IPS DF 19.7 (cell line): ENCODE measurements at regions not wholly inside any gene's neighbourhood (a gene's known extent, or its start where the extent isn't known, plus 50 kb on each side); places are given as distances from the start of the nearest gene placed in this dataset.
A peak's percentile ranks its signal among the peaks of the same experiment; 100 is the strongest.
"Not testable (repeated sequence)": the region's sequence is repeated elsewhere in the genome, so short reads cannot be mapped to it uniquely, and the experiment has no call there.

Experiments
- DNase-seq: peaks from one replicate; pipeline ENCODE4 v3.0.0-alpha.2; 2013; ENCODE audit warnings: low read depth, low spot score

- no peak for DNase-seq
These were observed 223.9 kb upstream of the DCAF8L1 start for GRCh38 chrX:28205126-28205525.

GRCh38 chrX:28189011-28189410 lies 207.8 kb upstream of the DCAF8L1 start:
- no peak for DNase-seq

- no peak for DNase-seq
These were observed 207.3 kb upstream of the DCAF8L1 start for GRCh38 chrX:28188526-28188925.

GRCh38 chrX:28180096-28180495 lies 198.8 kb upstream of the DCAF8L1 start:
- DNase-seq, result no peak

GRCh38 chrX:28178206-28178605 lies 197.0 kb upstream of the DCAF8L1 start:
- no peak for DNase-seq

- DNase-seq, result peak; percentile 40
These were observed 196.0 kb upstream of the DCAF8L1 start for GRCh38 chrX:28177202-28177601.

- no peak for DNase-seq
These were observed 189.5 kb upstream of the DCAF8L1 start for GRCh38 chrX:28170713-28171112.

- DNase-seq, result peak; percentile 5
These were observed 176.9 kb upstream of the DCAF8L1 start for GRCh38 chrX:28158019-28158777.

- DNase-seq, result not testable (repeated sequence)
These were observed 171.0 kb upstream of the DCAF8L1 start for GRCh38 chrX:28152263-28152662.

- DNase-seq, result no peak
These were observed 154.3 kb upstream of the DCAF8L1 start for GRCh38 chrX:28135378-28136047.

- no peak for DNase-seq
These were observed 152.5 kb upstream of the DCAF8L1 start for GRCh38 chrX:28133763-28134162.

GRCh38 chrX:28127662-28128061 lies 146.4 kb upstream of the DCAF8L1 start:
- no peak for DNase-seq

GRCh38 chrX:28126886-28127285 lies 145.6 kb upstream of the DCAF8L1 start:
- peak; percentile 40 for DNase-seq

- DNase-seq, result no peak
These were observed 143.2 kb upstream of the DCAF8L1 start for GRCh38 chrX:28124416-28124815.

GRCh38 chrX:28120580-28121245 lies 139.5 kb upstream of the DCAF8L1 start:
- DNase-seq, result not testable (repeated sequence)

- DNase-seq, result no peak
These were observed 138.8 kb upstream of the DCAF8L1 start for GRCh38 chrX:28120072-28120471.

GRCh38 chrX:28108186-28108945 lies 127.1 kb upstream of the DCAF8L1 start:
- no peak for DNase-seq

- no peak for DNase-seq
These were observed 117.9 kb upstream of the DCAF8L1 start for GRCh38 chrX:28099166-28099565.

GRCh38 chrX:28085653-28086052 lies 104.4 kb upstream of the DCAF8L1 start:
- no peak for DNase-seq

- DNase-seq, result no peak
These were observed 77.7 kb upstream of the DCAF8L1 start for GRCh38 chrX:28058901-28059300.

GRCh38 chrX:28042826-28043564 lies 61.7 kb upstream of the DCAF8L1 start:
- no peak for DNase-seq
